ENCODE measurements at regions not wholly inside any gene's neighbourhood (a gene's known extent, or its start where the extent isn't known, plus 50 kb on each side); places are given as distances from the start of the nearest gene placed in this dataset.

- no peaks in the 10 kb centered on the region for H3K9me3 ChIP-seq
- ATAC-seq: no peak
- no peaks in the 10 kb centered on the region for H3K27me3 ChIP-seq
- H3K36me3 ChIP-seq: peaks cover 0 to 1% (median 0%) of the 10 kb centered on the region in 4 donors
- TF ChIP-seq, protein P1, sequence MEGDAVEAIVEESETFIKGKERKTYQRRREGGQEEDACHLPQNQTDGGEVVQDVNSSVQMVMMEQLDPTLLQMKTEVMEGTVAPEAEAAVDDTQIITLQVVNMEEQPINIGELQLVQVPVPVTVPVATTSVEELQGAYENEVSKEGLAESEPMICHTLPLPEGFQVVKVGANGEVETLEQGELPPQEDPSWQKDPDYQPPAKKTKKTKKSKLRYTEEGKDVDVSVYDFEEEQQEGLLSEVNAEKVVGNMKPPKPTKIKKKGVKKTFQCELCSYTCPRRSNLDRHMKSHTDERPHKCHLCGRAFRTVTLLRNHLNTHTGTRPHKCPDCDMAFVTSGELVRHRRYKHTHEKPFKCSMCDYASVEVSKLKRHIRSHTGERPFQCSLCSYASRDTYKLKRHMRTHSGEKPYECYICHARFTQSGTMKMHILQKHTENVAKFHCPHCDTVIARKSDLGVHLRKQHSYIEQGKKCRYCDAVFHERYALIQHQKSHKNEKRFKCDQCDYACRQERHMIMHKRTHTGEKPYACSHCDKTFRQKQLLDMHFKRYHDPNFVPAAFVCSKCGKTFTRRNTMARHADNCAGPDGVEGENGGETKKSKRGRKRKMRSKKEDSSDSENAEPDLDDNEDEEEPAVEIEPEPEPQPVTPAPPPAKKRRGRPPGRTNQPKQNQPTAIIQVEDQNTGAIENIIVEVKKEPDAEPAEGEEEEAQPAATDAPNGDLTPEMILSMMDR (IDR thresholded peaks at IDR 0.05): no peak
- TF ChIP-seq POLR2A (IDR thresholded peaks at IDR 0.05): no peak
- intact Hi-C loops (cut with DNase I): no loop called here
- H3K4me1 ChIP-seq: no peaks in the 10 kb centered on the region
- no peak overlapping the region for H3K4me3 ChIP-seq
- WGBS (ENCODE audit: insufficient coverage, low coverage, low lambda C conversion rate, missing lambda C conversion rate): 20% methylated on average over 2 of the region's 2 CpGs
- no peak overlapping the region for H3K27ac ChIP-seq
- no peak for DNase-seq
Measured at GRCh38 chr7:136617176-136617575, 251.3 kb upstream of the CHRM2 start.

GRCh38 chr7:136605532-136606329 is 262.7 kb upstream of the CHRM2 start:
- DNase-seq (no peak), ATAC-seq (no peak)
- 36% methylated on average over 2 of the region's 2 CpGs for WGBS (ENCODE audit: insufficient coverage, low coverage, low lambda C conversion rate, missing lambda C conversion rate)
- no peaks in the 10 kb centered on the region for H3K4me1 ChIP-seq
- no peaks in the 10 kb centered on the region for H3K27me3 ChIP-seq
- no peak overlapping the region for H3K27ac ChIP-seq
- TF ChIP-seq, protein P1 (IDR thresholded peaks at IDR 0.05): no peak
- no peak for TF ChIP-seq POLR2A (IDR thresholded peaks at IDR 0.05)
- H3K4me3 ChIP-seq: no peak overlapping the region
- no peaks in the 10 kb centered on the region for H3K36me3 ChIP-seq
- intact Hi-C loops (cut with DNase I): no loop called here
- no peaks in the 10 kb centered on the region for H3K9me3 ChIP-seq

GRCh38 chr7:136601772-136602171 is 266.7 kb upstream of the CHRM2 start:
- Histone ChIP-seq H3K4me1 (no peaks in the 10 kb centered on the region), H3K27me3 (no peaks in the 10 kb centered on the region), H3K36me3 (no peaks in the 10 kb centered on the region), H3K27ac (no peak overlapping the region), H3K4me3 (no peak overlapping the region), H3K9me3 (no peaks in the 10 kb centered on the region)
- 44% methylated on average over 2 of the region's 2 CpGs for WGBS (ENCODE audit: insufficient coverage, low coverage, low lambda C conversion rate, missing lambda C conversion rate)
- ATAC-seq (no peak), DNase-seq (no peak)
- intact Hi-C loops (cut with DNase I): no loop called here
- TF ChIP-seq POLR2A (IDR thresholded peaks at IDR 0.05): no peak
- TF ChIP-seq, protein P1 (IDR thresholded peaks at IDR 0.05): no peak

DNA sequence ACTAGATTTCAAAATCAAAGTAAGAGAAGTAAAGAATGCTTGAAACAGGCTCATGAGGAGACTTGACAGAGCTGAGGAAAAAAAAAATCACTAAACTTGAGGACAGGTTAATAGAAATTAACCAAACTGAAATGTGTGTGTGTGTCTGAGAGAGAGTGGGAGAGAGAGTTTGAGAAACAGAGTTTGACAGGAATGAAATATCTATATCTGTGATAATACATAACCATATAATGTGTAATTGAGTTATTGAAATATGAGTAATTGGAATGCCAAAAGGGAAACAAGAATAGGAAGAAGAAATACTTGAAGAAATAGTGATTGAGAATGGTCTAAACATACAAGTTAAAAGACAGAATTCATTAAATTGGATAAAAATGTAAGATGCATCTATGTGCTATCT is 268.0 kb upstream of the CHRM2 start:
- ATAC-seq (no peak), DNase-seq (no peak)
- TF ChIP-seq, protein P1 (IDR thresholded peaks at IDR 0.05): no peak
- TF ChIP-seq POLR2A (IDR thresholded peaks at IDR 0.05): no peak
- H3K36me3 ChIP-seq: no peaks in the 10 kb centered on the region
- H3K4me1 ChIP-seq: no peaks in the 10 kb centered on the region
- no peaks in the 10 kb centered on the region for H3K27me3 ChIP-seq
- no peaks in the 10 kb centered on the region for H3K9me3 ChIP-seq
- H3K4me3 ChIP-seq: no peak overlapping the region
- intact Hi-C loops (cut with DNase I): no loop called here
- no peak overlapping the region for H3K27ac ChIP-seq
